Stimulated activated naive CD8-positive, alpha-beta T cell treated with anti-CD3 and anti-CD28 coated beads, Interleukin-15, Interleukin-2, amounts not matched to agents 100 ng/mL and 50 ng/mL, for 24 hours (primary cell): ENCODE measurements at regions not wholly inside any gene's neighbourhood (a gene's known extent, or its start where the extent isn't known, plus 50 kb on each side); places are given as distances from the start of the nearest gene placed in this dataset.

Experiments
- H3K27ac Mint-ChIP-seq: one replicate; pipeline ENCODE4 v1.8.0; 2021; ENCODE audit warnings: mild to moderate bottlenecking, mixed read lengths
- H3K27me3 Mint-ChIP-seq: one replicate; pipeline ENCODE4 v1.8.0; 2021; ENCODE audit warnings: mixed read lengths
- H3K36me3 Mint-ChIP-seq: one replicate; pipeline ENCODE4 v1.8.0; 2021; ENCODE audit warnings: low read depth, mixed read lengths
- H3K4me1 Mint-ChIP-seq: one replicate; pipeline ENCODE4 v1.8.0; 2021; ENCODE audit warnings: low read depth, mixed read lengths
- H3K4me3 Mint-ChIP-seq: one replicate; pipeline ENCODE4 v1.8.0; 2021; ENCODE audit warnings: mild to moderate bottlenecking, mixed read lengths
- H3K9me3 Mint-ChIP-seq: one replicate; pipeline ENCODE4 v1.8.0; 2021; ENCODE audit warnings: mixed read lengths

DNA sequence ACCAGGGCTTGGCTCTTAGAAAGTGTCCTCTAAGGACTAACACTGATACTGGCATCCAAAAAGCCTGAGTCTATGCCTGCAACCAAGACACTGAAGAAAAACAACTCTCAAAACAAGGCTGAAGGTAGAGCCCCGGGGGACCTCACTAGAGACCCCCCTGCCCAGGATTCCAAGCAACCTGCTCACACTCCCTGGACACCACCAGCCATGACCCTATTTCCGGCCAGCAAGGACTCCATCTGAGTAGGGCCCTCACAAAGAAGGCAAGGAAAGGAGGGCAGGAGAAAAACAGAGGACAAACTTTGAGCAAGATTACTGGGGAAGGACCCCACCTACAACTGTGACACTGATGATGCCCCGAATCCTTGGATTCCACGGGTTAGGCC, 343.1 kb downstream of the NPHP4 start:
- Mint-ChIP-seq H3K4me3 (no peak overlapping the region), H3K27ac (no peak overlapping the region), H3K36me3 (no peaks in the 10 kb centered on the region), H3K9me3 (peaks cover 5% of the 10 kb centered on the region), H3K4me1 (no peaks in the 10 kb centered on the region), H3K27me3 (peaks cover 14% of the 10 kb centered on the region)

GRCh38 chr1:5648410-5649165, 343.6 kb downstream of the NPHP4 start:
- H3K36me3 Mint-ChIP-seq, result no peaks in the 10 kb centered on the region
- no peak overlapping the region for H3K27ac Mint-ChIP-seq
- H3K9me3 Mint-ChIP-seq, result peaks cover 5% of the 10 kb centered on the region
- H3K27me3 Mint-ChIP-seq, result peaks cover 14% of the 10 kb centered on the region
- H3K4me3 Mint-ChIP-seq, result no peak overlapping the region
- H3K4me1 Mint-ChIP-seq, result no peaks in the 10 kb centered on the region

- H3K9me3 Mint-ChIP-seq, result peaks cover 5% of the 10 kb centered on the region
- no peaks in the 10 kb centered on the region for H3K36me3 Mint-ChIP-seq
- peaks cover 11% of the 10 kb centered on the region for H3K27me3 Mint-ChIP-seq
Measured at GRCh38 chr1:5647234-5647633, 345.0 kb downstream of the NPHP4 start.

GRCh38 chr1:5646486-5647149, 345.6 kb downstream of the NPHP4 start:
- H3K4me3 Mint-ChIP-seq, result no peak overlapping the region
- no peaks in the 10 kb centered on the region for H3K4me1 Mint-ChIP-seq
- no peak overlapping the region for H3K27ac Mint-ChIP-seq
- peaks cover 5% of the 10 kb centered on the region for H3K9me3 Mint-ChIP-seq
- H3K27me3 Mint-ChIP-seq, result peaks cover 10% of the 10 kb centered on the region
- no peaks in the 10 kb centered on the region for H3K36me3 Mint-ChIP-seq

More at GRCh38 chr1:5647234-5647633, 345.0 kb downstream of the NPHP4 start:
- Mint-ChIP-seq H3K4me1 (no peaks in the 10 kb centered on the region), H3K4me3 (no peak overlapping the region), H3K27ac (no peak overlapping the region)

- Mint-ChIP-seq H3K4me3 (no peak overlapping the region), H3K36me3 (no peaks in the 10 kb centered on the region), H3K27me3 (peaks cover 16% of the 10 kb centered on the region), H3K4me1 (no peaks in the 10 kb centered on the region), H3K27ac (no peak overlapping the region), H3K9me3 (peaks cover 5% of the 10 kb centered on the region)
Measured at GRCh38 chr1:5645929-5646328, 346.3 kb downstream of the NPHP4 start.

GRCh38 chr1:5645135-5645399, 347.2 kb downstream of the NPHP4 start:
- Mint-ChIP-seq H3K36me3 (no peaks in the 10 kb centered on the region), H3K27ac (no peak overlapping the region), H3K27me3 (peaks cover 19% of the 10 kb centered on the region), H3K9me3 (peaks cover 5% of the 10 kb centered on the region), H3K4me3 (no peak overlapping the region), H3K4me1 (no peaks in the 10 kb centered on the region)

GRCh38 chr1:5644281-5645134, 347.7 kb downstream of the NPHP4 start:
- no peak overlapping the region for H3K27ac Mint-ChIP-seq
- no peaks in the 10 kb centered on the region for H3K4me1 Mint-ChIP-seq
- H3K9me3 Mint-ChIP-seq, result peaks cover 5% of the 10 kb centered on the region
- H3K27me3 Mint-ChIP-seq, result peaks cover 23% of the 10 kb centered on the region
- no peaks in the 10 kb centered on the region for H3K36me3 Mint-ChIP-seq
- H3K4me3 Mint-ChIP-seq, result no peak overlapping the region

GRCh38 chr1:5643360-5644107, 348.7 kb downstream of the NPHP4 start:
- Mint-ChIP-seq H3K9me3 (peaks cover 5% of the 10 kb centered on the region), H3K4me1 (no peaks in the 10 kb centered on the region), H3K4me3 (no peak overlapping the region), H3K27ac (no peak overlapping the region), H3K36me3 (no peaks in the 10 kb centered on the region), H3K27me3 (peaks cover 20% of the 10 kb centered on the region)

DNA sequence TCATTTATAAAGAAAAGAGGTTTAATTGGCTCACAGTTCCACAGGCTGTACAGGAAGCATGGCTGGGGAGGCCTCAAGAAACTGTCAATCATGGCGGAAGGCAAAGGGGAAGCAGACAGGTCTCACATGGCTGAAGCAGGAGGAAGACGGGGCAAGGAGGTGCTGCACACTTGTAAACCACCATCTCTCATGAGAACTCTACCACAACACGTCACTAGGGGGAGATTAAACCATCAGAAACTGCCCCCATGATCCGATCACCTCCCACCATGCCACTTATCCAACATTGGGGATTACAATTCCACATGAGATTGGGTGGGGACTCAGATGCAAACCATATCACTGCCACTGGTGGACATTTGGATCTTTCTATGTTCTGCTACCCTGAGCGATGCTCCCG, 351.4 kb downstream of the NPHP4 start:
- Mint-ChIP-seq H3K9me3 (no peaks in the 10 kb centered on the region), H3K27ac (no peak overlapping the region), H3K4me3 (no peak overlapping the region), H3K36me3 (no peaks in the 10 kb centered on the region), H3K4me1 (no peaks in the 10 kb centered on the region), H3K27me3 (peaks cover 32% of the 10 kb centered on the region)

GRCh38 chr1:5639106-5639722, 353.0 kb downstream of the NPHP4 start:
- H3K4me3 Mint-ChIP-seq, result no peak overlapping the region
- peaks cover 32% of the 10 kb centered on the region for H3K27me3 Mint-ChIP-seq
- H3K9me3 Mint-ChIP-seq, result no peaks in the 10 kb centered on the region
- no peak overlapping the region for H3K27ac Mint-ChIP-seq
- no peaks in the 10 kb centered on the region for H3K36me3 Mint-ChIP-seq
- H3K4me1 Mint-ChIP-seq, result no peaks in the 10 kb centered on the region

DNA sequence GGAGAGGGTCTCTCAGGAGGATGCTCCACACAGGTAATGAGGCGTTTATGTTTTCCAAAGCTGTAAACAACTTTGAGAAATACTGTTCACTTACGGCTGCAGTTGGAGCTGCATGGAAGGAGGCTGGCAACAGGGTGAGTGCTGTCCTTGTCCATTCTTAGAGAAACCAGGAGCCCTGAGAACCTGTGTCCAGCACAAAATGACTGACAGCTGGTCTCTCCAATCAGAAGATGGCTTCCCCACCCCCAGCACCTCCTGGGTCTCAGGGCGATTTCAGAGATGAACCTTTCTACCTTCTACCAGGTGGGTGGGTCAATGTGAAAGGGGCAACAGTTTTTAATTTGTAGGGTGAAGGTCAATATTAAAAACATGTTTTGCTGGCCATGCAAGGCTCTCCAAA, 353.6 kb downstream of the NPHP4 start:
- H3K36me3 Mint-ChIP-seq, result no peaks in the 10 kb centered on the region
- no peaks in the 10 kb centered on the region for H3K4me1 Mint-ChIP-seq
- no peak overlapping the region for H3K4me3 Mint-ChIP-seq
- peaks cover 32% of the 10 kb centered on the region for H3K27me3 Mint-ChIP-seq
- H3K9me3 Mint-ChIP-seq, result no peaks in the 10 kb centered on the region
- H3K27ac Mint-ChIP-seq, result no peak overlapping the region

- Mint-ChIP-seq H3K9me3 (no peaks in the 10 kb centered on the region), H3K4me1 (no peaks in the 10 kb centered on the region), H3K27ac (no peak overlapping the region), H3K27me3 (peaks cover 32% of the 10 kb centered on the region), H3K36me3 (no peaks in the 10 kb centered on the region), H3K4me3 (no peak overlapping the region)
Measured at GRCh38 chr1:5637171-5637570, 355.1 kb downstream of the NPHP4 start.

DNA sequence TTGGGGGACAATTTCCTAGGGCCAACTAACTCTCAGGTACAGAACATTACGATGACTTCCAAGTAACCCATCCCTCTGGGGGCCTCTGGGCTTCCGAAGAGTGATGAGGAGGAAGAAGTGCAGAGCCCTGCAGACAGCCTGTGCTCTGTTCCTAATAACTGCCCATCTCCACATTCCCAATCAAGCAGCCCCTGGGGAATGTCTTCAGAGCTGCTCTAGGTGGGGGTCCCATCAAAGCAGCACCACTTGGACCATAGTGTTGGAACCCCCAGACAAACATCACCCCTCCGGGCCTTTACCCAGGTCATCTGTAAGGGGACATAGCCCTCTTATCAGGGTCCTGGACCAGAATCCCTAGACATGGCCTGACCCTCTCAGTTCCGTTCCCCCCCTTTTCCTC, 357.3 kb downstream of the NPHP4 start:
- H3K4me3 Mint-ChIP-seq, result no peak overlapping the region
- no peaks in the 10 kb centered on the region for H3K36me3 Mint-ChIP-seq
- no peak overlapping the region for H3K27ac Mint-ChIP-seq
- H3K27me3 Mint-ChIP-seq, result peaks cover 17% of the 10 kb centered on the region
- H3K9me3 Mint-ChIP-seq, result no peaks in the 10 kb centered on the region
- no peaks in the 10 kb centered on the region for H3K4me1 Mint-ChIP-seq

GRCh38 chr1:5632814-5633213, 359.4 kb downstream of the NPHP4 start:
- Mint-ChIP-seq H3K36me3 (no peaks in the 10 kb centered on the region), H3K9me3 (no peaks in the 10 kb centered on the region), H3K4me3 (no peak overlapping the region), H3K4me1 (no peaks in the 10 kb centered on the region), H3K27ac (no peak overlapping the region), H3K27me3 (peaks cover 13% of the 10 kb centered on the region)
